Activated CD4-positive, alpha-beta T cell treated with anti-CD3 and anti-CD28 coated beads for 48 hours (primary cell): ENCODE measurements at regions not wholly inside any gene's neighbourhood (a gene's known extent, or its start where the extent isn't known, plus 50 kb on each side); places are given as distances from the start of the nearest gene placed in this dataset.

Experiments
- DNase-seq: peaks from one replicate; pipeline ENCODE4 v3.0.0-alpha.2; 2020

- DNase-seq = no peak
These were observed 52.5 kb upstream of the TTC29 start for GRCh38 chr4:146998157-146998556.

DNA sequence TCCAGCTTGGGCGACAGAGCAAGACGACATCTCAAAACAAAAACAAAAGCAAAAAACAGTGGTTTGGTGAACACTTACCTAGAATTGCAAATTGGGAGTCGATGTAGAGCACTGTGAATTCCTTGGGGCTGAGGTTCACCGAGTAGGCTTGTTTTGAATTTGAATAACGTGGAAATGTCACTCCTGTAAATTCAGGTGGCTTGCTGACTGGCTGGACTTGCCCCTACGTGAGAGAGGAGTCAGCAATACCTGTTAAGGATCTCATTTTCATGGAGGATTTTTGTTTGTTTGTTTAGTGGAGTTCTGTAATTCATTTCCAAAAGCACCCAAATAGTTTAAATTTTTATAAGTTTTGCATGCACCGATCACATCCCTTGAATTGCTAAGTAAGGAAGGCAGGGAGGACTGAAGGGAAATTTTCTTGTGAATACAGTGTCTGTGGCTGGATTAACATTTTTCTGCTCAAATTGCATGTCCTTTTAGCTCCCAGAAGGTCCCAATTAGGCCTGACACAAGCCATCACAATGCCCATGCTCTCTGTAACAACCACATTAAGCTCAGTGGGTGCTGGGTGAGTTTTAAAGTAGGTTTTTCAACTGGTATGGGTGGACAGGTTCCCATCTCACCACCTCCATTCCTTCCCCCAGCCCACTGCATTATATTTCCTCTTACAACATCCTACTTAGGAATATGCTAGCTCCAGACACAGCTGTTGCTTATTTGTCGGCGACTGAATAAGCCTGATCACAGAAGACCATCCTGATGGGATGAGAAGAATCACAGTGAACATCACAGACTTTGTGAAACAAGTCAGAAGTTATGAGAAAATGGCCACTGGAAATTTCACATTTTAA, 58.5 kb upstream of the TTC29 start:
- DNase-seq = no peak

DNA sequence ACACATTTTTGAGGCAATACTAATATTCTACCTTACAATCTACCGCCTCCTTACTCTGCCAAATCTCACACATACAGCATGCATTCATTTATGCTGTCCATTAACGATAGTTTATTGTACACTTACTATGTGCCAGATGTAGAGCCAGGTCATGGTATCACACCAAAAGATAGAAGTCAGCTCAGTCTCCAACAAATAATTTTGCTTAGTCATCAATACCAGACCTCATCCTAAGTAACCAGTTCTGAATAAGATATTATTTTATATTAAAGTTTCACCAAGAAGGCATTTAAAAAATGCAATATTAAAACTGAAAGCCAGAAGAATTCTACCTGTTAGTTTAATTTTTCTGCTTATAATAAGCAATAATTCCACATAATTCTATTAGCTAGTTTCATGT, 60.6 kb upstream of the TTC29 start:
- no peak for DNase-seq

DNA sequence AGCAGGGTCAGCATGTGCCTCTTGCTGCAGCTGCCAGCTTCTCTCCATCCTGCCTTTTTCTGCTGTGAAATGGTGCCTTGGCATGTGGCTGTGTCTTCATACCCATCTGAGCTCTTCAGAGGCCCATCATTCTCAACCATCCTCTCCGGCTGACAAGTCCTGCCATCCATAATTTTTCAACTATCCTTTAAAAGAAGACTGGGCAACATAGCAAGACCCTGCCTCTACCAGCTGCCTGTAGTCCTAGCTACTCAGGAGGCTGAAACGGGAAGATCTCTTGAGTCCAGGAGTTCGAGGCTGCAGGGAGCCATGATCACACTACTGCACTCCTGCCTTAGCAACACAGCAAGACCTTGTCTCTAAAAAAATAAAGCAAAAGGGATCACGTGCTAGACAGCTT, 64.2 kb upstream of the TTC29 start:
- no peak for DNase-seq

DNA sequence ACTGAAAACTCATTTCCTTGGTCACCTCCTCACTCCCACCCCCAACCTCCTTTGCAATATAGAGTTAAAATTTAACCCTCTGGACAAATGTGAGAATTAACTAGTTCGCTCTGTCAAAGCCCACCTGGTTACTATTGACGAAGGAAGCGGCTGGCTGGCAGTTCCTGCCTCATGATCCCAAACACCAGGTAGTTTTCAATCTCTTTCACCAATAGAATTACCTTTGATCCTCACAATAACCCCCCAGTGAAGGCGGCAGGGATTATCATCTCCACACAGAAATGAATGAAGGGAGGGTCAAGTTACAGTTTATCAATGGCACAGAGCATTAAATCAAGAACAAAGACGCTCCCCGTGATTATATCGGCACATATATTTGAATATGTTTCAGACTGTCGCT, 65.7 kb upstream of the TTC29 start:
- no peak for DNase-seq

DNA sequence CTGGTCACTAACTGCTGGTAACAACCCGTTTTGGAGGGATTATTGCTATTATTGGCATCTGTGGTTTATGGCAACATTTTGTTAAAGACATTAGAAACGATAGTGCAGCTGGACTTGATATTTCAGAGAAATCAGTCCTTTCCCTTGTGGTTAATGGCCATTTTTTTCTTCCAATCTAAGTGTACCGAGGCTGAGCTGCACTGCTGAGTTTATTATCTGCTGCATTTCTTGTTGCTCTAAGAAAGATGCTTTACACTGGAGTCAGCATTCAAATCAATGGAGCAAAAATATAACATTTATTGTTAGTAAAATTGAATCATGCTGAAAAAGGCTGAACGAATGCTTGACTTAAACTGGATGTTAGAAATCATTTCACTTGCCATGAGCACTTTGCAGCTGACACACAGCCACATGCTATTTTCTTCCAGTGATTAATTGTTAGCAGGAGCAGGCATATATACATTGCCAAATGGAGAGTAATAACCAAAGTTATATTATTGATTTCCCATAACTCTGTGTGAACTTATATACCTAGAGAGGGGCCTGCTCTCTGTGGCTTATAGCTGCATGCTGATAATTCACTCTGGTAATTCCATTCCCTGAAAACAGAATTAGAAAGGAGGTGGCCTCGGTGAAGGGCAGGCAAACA, 66.5 kb upstream of the TTC29 start:
- no peak for DNase-seq

DNA sequence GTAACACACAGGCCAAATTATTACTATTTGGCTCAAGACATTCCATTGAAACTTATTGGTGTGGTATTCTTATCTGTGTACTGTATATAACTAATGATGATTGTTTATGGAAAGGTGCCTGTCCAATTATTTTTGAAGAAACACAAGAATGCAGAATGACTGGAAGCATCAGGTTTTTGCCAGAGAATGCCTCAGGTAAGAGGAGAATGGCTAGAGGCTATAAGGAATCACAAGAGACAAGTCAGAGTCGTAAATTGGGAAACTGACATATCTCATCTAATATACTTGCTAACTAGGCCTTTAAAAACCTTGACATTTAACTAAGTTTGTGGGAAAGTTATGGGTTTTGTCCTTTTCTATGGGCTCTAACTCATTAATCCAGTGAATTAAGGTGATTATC, 69.3 kb upstream of the TTC29 start:
- no peak for DNase-seq

GRCh38 chr4:147015491-147015890, 69.8 kb upstream of the TTC29 start:
- DNase-seq = no peak

GRCh38 chr4:147017081-147017480, 71.4 kb upstream of the TTC29 start:
- DNase-seq = no peak

- peak; percentile 65 for DNase-seq
These were observed 73.4 kb upstream of the TTC29 start for GRCh38 chr4:147019091-147019490.

DNA sequence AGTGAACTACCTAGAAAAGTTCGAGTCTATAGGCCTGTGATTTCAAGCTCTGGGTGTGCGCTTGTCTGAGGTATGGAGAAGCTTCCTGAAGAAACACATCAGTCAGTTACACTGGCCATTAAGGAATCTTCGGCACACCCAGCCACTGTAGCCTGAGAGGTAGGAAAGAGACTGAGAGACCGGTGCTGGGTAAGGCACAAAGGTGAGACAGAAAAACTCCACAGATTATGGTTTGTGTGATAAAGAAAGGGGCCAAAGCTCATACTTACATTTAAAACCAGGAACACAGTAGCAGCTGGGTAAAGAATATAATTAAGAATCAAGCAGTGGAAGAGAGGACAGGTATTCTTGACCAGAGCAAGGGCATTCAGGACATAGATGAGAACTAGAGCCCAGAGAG, 74.8 kb upstream of the TTC29 start:
- DNase-seq = no peak

DNA sequence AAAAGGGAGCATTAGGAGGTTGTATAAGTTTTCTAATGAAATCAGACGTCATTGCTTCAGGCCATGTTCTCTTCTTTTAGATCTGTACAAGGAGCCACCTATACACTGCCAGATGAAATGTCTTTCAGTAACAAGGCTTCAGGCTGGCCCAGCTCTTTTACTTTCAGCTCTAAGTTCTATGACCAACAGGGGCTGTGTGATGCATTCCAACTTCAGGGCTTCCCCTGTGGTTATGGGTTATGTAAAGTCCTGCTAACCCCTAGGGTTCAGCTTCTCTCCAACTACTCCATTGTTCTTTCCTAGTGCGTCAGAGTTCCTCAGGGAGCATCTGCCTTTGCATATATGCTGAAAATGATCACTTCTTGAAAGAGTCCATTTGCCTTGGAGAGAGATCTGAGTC, 79.4 kb upstream of the TTC29 start:
- no peak for DNase-seq

- no peak for DNase-seq
These were observed 83.6 kb upstream of the TTC29 start for GRCh38 chr4:147029296-147029695.

DNA sequence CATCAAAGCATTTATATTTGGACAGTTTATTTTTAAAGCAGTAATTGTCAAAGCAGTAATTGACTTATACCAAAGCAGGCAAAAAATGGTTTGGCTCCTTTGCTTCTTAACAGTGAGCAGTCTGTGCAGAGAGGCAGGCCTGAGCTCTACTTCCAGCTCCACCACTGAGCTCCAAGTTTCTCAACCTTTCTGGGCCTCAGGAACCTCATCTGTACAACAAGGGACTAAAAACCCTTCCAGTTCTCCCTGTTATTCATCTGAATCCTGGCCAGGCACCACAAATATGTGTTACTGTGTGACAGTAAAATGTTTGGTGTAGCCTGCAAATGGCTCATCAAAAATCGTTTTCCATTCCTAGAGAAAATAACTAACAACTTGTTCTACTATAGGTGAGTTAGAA, 88.7 kb upstream of the TTC29 start:
- no peak for DNase-seq

DNA sequence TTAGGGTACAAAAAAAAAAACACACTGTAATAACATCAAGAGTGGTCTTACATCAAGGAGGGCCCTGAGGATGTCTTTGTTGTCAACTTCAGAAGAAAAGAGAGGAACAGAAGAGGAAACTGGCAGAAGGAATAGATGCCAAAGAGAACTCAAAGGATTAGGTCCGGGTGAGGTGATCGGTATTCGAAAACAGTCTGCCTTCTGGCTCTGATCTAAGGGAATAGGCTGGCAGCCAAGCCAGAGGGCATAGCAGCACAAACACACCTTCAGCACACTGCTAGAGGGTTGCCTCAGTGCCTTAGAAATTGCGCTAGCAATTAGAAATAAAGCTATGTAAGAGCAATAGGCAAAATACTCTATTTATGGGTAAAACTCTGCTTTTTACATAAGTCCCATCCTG, 91.4 kb upstream of the TTC29 start:
- no peak for DNase-seq

- DNase-seq = no peak
These were observed 94.4 kb upstream of the TTC29 start for GRCh38 chr4:147039976-147040575.

DNA sequence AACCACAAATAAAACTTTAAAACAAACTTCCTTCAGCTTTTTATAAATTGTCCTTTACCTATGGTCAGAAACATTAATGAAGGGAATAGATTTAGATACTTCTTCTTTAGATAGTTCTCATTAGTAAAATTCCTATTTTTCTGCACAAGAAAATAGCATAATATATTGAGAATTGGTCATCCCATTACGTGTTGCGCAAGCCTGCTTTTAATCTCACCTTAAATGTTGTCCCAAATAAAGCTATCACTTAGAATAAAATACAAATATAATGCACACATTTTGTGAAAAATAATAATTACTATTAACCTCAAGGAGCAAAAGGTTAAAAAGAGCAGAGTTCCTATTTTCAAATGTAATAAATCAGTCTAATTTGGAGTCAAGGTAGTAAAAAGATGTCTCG, 95.2 kb upstream of the TTC29 start:
- DNase-seq = no peak

DNA sequence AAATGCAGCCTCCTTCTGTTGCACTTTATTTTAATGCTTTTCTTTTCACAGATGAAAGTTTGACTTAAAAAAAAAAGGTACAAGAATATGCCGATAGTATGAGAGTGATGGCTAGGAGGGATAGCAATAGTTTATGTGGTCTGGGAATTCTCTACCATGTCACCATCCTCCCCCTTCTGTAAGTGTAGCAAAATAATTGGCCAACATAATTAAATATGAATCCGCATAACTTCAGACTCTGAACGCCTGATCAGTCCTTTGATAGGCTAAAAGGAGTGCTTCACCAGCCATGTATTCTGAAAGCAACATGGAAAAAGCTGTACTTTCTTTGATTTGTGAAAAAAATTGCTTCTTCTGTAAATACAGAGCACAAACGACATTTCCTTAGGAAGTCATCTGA, 95.7 kb upstream of the TTC29 start:
- no peak for DNase-seq

GRCh38 chr4:147042046-147042445, 96.4 kb upstream of the TTC29 start:
- DNase-seq = no peak

GRCh38 chr4:147044241-147044640, 98.6 kb upstream of the TTC29 start:
- no peak for DNase-seq

DNA sequence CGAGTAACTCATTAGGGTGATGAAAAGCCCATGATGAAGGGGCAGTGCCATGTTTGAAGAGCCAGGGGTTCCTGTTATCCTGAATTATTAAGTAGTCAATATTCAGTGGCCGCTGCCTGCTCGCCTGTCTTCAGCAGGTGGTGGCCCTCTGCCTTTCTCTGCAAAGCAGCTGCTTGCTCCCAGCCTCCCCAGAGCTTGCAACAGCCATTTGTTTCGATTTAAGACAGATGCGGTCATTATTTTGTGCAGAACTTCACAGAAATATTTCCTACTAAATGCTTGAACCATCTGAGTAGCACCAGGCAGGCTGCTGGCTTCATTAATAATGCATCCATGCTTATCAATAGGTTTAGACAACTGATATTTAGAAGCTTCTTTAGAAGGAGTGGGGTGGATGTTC, 104.3 kb upstream of the TTC29 start:
- no peak for DNase-seq

GRCh38 chr4:147050356-147050765, 104.7 kb upstream of the TTC29 start:
- no peak for DNase-seq

DNA sequence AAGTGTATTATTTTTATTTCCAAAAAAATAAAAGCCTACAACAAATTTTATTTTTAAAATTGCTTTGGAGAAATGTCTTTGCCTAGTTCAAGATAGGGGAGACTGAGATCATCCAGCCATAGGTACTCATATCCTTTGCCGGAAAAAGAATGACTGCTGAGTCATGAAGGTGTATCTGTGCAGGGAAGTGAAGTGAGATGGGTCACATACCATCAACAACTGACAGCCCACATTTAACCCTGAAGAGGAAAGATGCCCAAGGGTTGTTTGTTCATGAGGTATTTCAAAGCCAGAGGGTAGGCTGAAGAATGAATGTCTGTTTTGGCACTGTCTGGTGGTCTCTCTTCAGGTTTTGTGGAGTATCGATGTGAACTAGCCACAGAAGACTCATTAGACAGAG, 106.7 kb upstream of the TTC29 start:
- DNase-seq = no peak

GRCh38 chr4:147054228-147054872, 108.7 kb upstream of the TTC29 start:
- no peak for DNase-seq
